ENCODE measurements at regions not wholly inside any gene's neighbourhood (a gene's known extent, or its start where the extent isn't known, plus 50 kb on each side); places are given as distances from the start of the nearest gene placed in this dataset.
A peak's percentile ranks its signal among the peaks of the same experiment; 100 is the strongest.

DNA sequence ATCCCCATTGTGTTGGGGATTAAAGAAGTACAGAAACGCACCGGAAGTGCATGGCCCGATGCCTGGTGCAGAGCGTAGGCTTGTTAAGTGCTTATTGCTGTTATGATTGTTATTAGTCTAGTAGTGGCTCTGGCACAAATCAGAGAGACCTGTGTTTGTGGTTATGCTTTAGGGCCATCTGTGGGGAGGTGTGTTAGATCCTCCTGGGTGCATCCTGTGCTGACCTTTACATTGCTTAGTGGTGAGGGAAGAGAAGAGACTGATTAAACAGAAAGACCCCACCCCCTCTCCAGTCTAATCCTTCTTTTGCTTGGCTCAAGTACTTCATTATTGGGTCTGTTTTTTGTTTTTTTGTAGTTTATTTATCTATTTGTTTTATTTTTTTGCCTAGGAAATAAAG is 112.7 kb upstream of the SPRY4 start:
- Histone ChIP-seq H3K36me3 (no peaks in the 10 kb centered on the region), H3K27ac (no peak overlapping the region), H3K27me3 (no peaks in the 10 kb centered on the region), H3K4me3 (replicated peaks in 1 of 3) (no peak overlapping the region), H3K4me1 (peaks cover 11 to 51% of the 10 kb centered on the region in 2 donors), H3K9me3 (no peaks in the 10 kb centered on the region)
- no peak for TF ChIP-seq POLR2A (IDR thresholded peaks at IDR 0.05)
- TF ChIP-seq, protein P1, sequence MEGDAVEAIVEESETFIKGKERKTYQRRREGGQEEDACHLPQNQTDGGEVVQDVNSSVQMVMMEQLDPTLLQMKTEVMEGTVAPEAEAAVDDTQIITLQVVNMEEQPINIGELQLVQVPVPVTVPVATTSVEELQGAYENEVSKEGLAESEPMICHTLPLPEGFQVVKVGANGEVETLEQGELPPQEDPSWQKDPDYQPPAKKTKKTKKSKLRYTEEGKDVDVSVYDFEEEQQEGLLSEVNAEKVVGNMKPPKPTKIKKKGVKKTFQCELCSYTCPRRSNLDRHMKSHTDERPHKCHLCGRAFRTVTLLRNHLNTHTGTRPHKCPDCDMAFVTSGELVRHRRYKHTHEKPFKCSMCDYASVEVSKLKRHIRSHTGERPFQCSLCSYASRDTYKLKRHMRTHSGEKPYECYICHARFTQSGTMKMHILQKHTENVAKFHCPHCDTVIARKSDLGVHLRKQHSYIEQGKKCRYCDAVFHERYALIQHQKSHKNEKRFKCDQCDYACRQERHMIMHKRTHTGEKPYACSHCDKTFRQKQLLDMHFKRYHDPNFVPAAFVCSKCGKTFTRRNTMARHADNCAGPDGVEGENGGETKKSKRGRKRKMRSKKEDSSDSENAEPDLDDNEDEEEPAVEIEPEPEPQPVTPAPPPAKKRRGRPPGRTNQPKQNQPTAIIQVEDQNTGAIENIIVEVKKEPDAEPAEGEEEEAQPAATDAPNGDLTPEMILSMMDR (IDR thresholded peaks at IDR 0.05): no peak
- intact Hi-C loops (cut with DNase I): no loop called here
- no peak for DNase-seq
- WGBS, 2 donors: 66 to 67% methylated on average over 4 of the region's 4 CpGs

DNA sequence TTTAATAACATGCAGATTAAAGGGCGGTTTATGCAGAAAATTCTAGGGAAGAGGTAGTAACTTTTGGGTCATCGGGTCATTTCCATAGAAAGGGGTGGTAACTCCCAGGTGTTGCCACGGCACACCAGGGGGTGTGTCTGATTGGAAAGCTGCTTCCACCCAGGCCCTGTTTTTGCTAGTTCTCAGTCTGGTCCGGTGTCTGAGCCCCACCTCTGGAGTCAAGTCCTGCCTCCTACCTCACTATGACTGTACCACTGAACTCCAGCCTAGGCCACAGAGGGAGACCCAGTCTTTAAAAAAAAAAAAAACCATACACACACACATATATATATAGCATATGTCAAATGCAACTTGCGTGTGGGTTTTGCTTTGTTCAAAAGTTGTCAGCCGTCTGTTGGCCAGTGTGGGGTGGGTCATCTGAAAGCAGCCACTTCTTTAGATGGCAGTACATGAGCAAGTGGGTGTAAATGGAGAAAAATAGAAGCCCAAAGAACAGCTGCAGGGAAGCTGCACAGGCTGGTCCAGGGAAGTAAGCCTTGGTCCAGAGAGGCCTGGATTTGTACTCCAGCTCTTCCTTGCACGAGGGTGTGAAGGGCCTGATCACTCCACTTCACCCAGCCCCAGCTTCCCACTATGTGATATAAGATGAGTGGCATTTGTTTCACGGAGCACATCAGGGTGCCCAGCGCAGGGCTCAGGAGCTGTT is 110.7 kb upstream of the SPRY4 start:
- 82 to 92% methylated on average over 9 of the region's 9 CpGs for WGBS, 2 donors
- TF ChIP-seq, protein P1 (IDR thresholded peaks at IDR 0.05): no peak
- no peak for TF ChIP-seq POLR2A (IDR thresholded peaks at IDR 0.05)
- no peaks in the 10 kb centered on the region for H3K27me3 ChIP-seq
- no peaks in the 10 kb centered on the region for H3K36me3 ChIP-seq
- intact Hi-C loops (cut with DNase I): no loop called here
- no peak overlapping the region for H3K4me3 ChIP-seq (replicated peaks in 1 of 3)
- no peak for DNase-seq
- H3K9me3 ChIP-seq: no peaks in the 10 kb centered on the region
- H3K27ac ChIP-seq: no peak overlapping the region
- peaks cover 19 to 55% of the 10 kb centered on the region in 2 donors for H3K4me1 ChIP-seq

DNA sequence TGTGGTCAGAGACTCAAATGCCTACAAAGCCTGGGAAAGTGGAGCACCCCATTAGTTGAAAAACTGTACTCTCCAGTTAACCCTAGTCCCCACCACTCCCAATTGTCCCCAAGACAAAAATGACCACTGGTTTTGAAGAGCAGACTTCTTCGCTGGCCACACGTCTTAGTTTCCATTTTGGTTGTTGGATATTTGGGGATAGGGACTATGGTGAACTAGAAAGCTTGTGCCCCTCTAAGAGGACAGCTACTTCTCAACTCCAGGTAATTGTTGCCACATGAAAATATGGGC is 109.4 kb upstream of the SPRY4 start:
- 91 to 98% methylated on average over 2 of the region's 2 CpGs for WGBS, 2 donors
- H3K27me3 ChIP-seq: no peaks in the 10 kb centered on the region
- intact Hi-C loops (cut with DNase I): no loop called here

GRCh38 chr5:142433526-142434321 is 108.9 kb upstream of the SPRY4 start:
- no peaks in the 10 kb centered on the region for H3K9me3 ChIP-seq
- no peak for DNase-seq
- TF ChIP-seq, protein P1 (IDR thresholded peaks at IDR 0.05): no peak
- TF ChIP-seq POLR2A (IDR thresholded peaks at IDR 0.05): no peak
- no peaks in the 10 kb centered on the region for H3K36me3 ChIP-seq
- H3K27ac ChIP-seq: peak overlapping the region in 2 of 3 donors; percentile 26 to 74
- WGBS, 2 donors: 48 to 61% methylated on average over 8 of the region's 8 CpGs
- peaks cover 16 to 46% of the 10 kb centered on the region in 2 donors for H3K4me1 ChIP-seq
- intact Hi-C loops (cut with DNase I): no loop called here
- no peak overlapping the region for H3K4me3 ChIP-seq (replicated peaks in 1 of 3)
- no peaks in the 10 kb centered on the region for H3K27me3 ChIP-seq

More for the DNA sequence above, 109.4 kb upstream of the SPRY4 start:
- Histone ChIP-seq H3K4me1 (peaks cover 19 to 50% of the 10 kb centered on the region in 2 donors), H3K4me3 (replicated peaks in 1 of 3) (no peak overlapping the region), H3K36me3 (no peaks in the 10 kb centered on the region), H3K27ac (peak overlapping the region in 2 of 3 donors; percentile 26 to 74), H3K9me3 (no peaks in the 10 kb centered on the region)
- TF ChIP-seq, protein P1 (IDR thresholded peaks at IDR 0.05): no peak
- no peak for DNase-seq

DNA sequence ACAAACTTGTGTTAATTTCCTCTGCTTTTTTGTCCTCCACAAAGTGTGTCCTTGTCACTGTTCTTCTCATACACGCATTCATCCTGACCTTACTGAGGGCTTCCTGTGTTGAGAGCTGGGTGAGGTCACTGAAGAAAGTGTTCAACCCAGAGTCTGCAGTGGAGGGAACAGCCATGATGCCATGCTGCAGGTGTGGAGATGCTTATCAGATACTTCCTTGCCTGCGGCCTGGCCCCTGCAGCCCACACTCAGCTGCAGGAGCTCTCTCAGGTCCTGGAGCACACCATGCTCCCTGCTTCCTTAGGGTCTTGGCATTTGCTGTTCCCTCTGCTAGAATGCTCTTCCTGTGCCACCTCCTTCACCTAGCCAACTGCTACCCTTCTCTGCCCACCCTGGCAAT is 108.1 kb upstream of the SPRY4 start:
- 39 to 50% methylated on average over 2 of the region's 2 CpGs for WGBS, 2 donors
- intact Hi-C loops (cut with DNase I): no loop called here

More for the DNA sequence above, 108.1 kb upstream of the SPRY4 start:
- H3K9me3 ChIP-seq: no peaks in the 10 kb centered on the region
- no peak for TF ChIP-seq POLR2A (IDR thresholded peaks at IDR 0.05)
- peak overlapping the region in 2 of 3 donors; percentile 62 to 74 for H3K27ac ChIP-seq
- no peak overlapping the region for H3K4me3 ChIP-seq (replicated peaks in 1 of 3)
- H3K36me3 ChIP-seq: no peaks in the 10 kb centered on the region
- DNase-seq: peak in 1 of 2 donors; percentile 8
- no peaks in the 10 kb centered on the region for H3K27me3 ChIP-seq
- H3K4me1 ChIP-seq: peaks cover 16 to 39% of the 10 kb centered on the region in 2 donors

Data from thyroid gland (tissue), 4 donors.